GM18907 (cell line): ENCODE measurements at regions not wholly inside any gene's neighbourhood (a gene's known extent, or its start where the extent isn't known, plus 50 kb on each side); places are given as distances from the start of the nearest gene placed in this dataset.

Experiments
- ATAC-seq: cut with Tn5 transposase; IDR thresholded peaks from one replicate; pipeline ENCODE4 v1.9.1; 2021; ENCODE audit warnings: mild to moderate bottlenecking, moderate library complexity; ENCODE audit not compliant: unreplicated experiment

DNA sequence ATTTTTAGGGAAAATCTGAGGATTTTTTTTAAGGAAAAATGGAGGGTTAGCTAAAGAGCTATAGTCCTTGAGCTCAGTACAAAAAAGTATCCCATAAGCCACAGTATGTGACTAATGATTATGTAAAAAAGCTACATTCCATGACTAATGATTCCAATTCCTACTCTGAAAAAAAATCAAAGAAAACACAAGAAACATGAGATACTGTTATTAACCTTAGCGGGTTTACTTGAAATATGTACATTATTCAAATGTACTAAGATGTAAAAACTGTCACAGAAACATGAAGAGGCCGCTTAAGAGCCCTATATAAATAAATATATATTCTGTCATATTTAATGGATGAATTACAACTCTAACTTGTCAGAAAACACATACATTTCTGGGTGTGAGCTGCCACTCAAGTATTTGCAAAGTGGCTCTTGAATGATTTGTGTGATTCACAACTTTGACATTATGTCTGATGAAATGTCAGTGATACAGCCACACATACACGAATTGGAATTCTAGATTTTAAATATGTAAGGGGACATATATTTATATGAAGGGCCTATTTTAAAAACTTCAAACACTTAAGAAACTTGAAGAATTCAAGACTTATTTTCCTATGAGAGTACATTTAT is 518.7 kb upstream of the SUCLG2 start:
- ATAC-seq, result no peak

DNA sequence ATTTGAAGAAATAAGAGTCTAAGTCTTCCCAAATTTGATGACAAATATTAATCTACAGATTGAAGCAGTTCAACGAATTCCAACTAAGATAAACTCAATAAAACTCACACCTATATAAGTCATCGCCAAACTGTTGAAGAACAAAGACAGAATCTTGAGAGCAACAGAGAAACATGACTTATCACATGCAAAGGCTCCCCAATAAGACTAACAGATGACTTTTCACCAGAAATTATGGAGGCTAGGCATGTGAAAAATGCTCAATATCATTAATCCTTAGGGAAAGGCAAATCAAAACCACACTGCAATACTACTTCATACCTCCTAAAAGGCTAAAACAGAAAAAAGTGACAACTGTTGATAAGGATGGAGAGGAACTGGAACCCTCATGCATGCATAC is 517.6 kb upstream of the SUCLG2 start:
- no peak for ATAC-seq

DNA sequence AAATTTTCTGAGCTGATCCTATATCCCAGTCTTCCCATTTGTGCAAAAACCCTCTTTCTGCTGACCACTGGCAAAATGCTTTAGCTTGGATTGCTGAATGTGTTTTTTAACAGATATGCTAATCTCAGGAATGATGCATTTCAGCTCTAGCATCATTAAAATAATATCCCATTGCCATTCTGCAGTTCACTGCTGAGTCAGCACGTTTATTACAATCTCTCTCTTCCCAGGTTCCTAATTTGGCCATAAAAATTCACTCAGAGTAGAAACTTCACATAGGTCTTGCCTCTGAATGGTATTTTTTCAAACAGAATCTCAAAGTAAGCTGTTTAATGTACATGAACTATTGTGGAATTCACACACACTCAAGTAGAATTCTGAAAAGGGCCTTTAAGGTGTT is 509.6 kb upstream of the SUCLG2 start:
- ATAC-seq, result no peak

DNA sequence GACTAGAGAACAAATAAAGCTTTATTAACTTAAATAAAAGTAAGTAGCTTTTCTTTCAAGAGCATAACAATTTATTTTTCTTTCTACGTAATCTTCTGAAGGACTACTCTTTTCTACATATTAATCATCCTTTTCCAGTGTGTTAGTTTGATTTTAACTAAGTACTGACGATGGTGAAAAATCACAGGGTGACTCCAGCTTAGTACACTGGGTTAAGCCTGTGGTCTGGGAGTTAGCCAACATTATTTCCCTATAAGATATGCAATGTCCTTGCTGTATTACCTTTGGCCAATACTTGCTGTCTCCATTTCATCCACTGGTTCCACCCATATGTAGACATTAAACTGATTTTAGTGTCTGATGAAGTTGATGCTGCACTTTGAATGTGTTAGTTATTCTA is 508.6 kb upstream of the SUCLG2 start:
- ATAC-seq, result no peak

DNA sequence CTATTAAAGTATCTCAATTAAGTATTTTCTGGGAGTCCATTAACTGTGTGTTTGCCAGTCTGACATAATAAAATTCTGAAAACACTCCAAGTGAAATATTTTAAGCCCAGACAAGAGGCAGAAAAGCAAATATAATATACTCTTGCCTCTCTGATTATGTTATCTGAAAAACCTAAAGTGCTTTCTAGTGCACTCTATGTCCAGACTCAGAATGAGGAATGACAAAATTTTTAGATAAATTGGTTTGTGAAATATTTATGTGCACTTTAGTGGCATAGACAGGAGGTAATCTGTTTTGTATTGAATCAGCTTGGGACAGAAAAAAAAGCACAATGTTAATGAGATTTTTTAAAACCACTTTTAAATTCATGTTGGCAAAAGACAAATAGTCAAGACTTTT is 508.2 kb upstream of the SUCLG2 start:
- no peak for ATAC-seq

DNA sequence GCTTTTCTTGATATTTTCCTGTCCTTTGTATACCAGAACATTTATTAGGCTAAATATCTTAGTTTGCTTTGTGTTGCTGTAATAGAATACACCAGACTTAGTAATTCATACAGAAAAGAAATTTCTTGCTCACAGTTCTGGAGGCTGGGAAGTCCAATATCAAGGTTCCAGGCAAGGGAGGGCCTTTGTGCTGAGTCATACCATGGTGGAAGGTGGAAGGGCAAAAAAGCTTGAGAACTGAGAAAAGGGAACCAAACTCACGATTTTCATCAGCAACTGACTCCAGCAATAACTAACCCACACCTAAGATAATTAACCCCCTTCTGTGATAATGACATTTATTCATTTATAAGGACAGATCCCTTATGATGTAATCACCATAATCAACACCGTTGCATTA is 496.9 kb upstream of the SUCLG2 start:
- ATAC-seq, result no peak

GRCh38 chr3:68148447-68148846 is 494.0 kb upstream of the SUCLG2 start:
- ATAC-seq, result no peak

DNA sequence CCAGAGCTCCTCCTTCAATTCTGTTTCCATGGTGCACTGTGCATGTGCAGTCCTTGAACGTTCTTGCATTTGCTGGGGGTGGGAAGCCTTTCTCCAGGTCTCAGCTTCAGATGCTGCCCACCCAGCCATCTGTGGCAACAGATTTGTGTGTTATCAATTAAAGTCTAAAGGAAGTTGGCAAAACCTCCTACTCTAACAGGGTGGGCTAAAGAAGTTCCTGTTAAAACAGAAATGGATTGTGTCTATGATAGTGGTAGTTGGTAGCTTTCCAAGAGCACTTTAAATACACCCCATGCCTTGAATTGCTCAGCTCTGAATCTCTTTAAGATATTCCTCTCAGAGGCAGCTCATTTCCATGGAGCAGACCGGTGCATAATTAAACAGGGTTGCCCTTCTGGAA is 488.0 kb upstream of the SUCLG2 start:
- ATAC-seq, result no peak

GRCh38 chr3:68139897-68140296 is 485.5 kb upstream of the SUCLG2 start:
- no peak for ATAC-seq

DNA sequence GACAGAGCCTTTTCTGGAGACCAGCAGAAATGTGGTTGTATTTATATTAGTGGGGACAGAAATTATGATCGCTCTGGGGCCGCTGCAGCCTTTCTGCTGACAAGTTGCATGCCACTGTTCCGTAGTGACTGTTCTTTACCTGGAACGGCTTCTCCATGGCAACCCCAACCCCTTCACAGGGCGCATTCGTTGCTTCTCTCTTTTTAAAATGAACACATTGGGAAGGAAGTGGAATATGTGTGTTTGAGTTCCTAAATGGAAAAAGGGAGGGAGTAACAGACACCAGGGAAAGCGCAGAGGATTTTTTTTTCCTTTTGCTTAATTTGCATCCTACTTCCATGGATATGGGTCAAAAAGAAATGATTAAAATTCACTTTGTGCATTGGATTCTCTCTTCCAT is 482.0 kb upstream of the SUCLG2 start:
- ATAC-seq, result no peak

DNA sequence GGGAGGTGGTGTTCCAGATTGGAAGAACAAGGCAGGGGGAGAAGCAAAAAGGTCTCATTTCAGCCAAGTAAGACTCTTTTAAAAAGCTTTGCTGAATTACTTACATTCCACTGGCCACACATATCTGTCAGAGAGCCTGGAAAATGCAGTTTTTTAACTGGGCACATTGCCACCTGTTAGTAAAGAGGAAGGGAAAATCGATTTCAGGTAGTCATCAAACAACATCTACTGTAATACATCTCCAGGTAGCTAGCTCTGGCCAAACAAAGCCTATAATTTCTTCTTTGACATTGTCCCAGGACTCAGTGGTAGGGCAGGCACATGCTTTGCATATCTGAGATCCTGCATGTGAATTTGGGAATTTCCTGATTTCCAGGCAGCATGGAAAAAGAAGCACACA is 480.7 kb upstream of the SUCLG2 start:
- no peak for ATAC-seq

- ATAC-seq, result no peak
Observed at GRCh38 chr3:68129065-68129464, 474.7 kb upstream of the SUCLG2 start.

DNA sequence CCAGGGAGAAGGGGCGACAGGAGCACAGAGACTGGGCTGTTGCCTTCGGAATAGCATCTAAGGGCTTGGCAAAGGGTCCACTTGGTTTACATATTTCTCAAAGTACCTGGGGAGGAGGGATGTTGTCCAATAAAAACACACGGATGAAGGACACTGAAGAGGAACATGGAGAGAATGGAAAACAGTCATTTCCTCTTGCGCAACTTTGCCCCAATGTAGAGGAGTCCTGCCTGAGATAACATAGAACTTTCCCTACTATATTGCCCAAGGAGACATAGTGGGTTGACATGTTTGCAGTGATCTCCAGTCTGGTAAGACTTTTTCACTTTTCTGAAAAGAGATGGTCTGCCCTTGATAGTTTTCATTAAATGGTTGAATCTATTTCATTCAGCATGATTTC is 468.8 kb upstream of the SUCLG2 start:
- no peak for ATAC-seq

GRCh38 chr3:68121287-68121686 is 466.9 kb upstream of the SUCLG2 start:
- no peak for ATAC-seq

DNA sequence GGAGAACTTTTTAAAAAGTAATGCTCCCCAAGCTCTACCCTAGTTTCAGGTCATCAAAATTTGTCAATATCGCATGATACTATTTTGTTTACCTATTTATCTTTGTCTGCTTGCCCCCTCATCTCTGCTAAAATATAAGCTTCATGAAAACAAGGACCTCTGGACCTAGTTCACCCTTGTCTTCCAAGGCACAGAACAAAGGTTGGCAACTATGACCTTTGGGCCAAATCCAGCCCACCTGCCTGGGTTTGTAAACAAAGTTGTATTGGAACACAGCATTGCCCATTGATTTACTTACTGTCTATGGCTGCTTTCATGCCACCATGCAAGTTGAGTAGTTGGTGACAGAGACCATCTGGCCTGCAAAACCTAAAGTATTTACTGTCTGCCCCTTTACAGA is 462.2 kb upstream of the SUCLG2 start:
- no peak for ATAC-seq

DNA sequence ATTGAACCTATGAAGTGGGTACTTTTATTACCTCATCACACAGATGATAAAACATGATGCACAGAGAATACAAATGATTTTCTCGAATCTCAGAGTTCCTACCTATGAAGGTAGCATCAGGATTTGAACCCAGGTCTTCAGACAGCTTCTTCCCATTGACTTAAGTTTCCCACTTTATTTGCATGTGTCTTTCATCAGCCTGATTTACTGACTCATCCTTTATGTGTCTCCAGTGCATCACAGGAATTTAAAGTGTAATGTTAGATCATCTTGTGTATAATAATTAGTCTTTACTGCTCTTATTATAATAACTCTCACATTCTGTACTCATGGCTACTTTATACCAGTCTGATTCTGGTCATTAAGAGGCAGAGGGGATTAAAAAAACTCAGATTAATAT is 449.4 kb upstream of the SUCLG2 start:
- no peak for ATAC-seq

DNA sequence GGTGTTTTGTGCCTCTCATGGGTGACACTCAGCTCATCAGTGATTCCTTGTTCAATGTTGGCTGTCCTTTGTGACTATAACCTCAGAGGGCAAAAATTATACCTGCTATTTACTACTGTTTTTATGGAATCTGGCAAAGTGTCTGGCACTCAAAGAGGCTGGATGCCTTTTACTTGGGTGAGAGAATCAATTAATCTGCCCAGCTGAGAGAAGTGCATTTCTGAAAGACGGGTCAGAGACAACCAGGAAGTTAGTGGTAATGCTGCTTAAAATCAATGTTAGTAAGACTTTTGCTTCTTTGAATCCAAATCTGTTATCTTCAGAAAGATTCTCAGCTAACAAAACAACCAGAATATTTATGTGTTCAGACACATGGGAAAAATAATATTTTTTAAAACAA is 436.2 kb upstream of the SUCLG2 start:
- no peak for ATAC-seq

DNA sequence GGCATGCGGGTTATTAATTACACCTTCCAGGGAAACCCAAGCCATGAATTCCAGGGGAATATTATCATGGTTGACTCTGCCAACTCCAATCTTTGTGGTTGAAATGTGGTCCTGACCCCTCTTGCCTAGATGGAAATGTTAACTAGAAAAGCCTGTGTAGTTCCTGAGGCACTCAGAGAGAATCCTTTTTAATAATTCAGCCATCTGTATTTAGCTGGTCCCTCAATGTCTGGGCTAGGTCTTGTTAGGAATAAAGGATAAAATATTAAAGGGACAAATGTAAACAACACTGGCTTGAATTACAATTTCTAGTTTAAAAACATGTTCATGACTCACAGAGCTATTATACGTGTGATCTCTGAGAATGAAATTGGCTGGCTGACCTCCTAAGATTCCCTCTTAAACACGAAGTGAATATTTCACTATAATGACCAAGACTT is 435.2 kb upstream of the SUCLG2 start:
- ATAC-seq, result no peak

GRCh38 chr3:68088636-68089035 is 434.2 kb upstream of the SUCLG2 start:
- ATAC-seq, result no peak

DNA sequence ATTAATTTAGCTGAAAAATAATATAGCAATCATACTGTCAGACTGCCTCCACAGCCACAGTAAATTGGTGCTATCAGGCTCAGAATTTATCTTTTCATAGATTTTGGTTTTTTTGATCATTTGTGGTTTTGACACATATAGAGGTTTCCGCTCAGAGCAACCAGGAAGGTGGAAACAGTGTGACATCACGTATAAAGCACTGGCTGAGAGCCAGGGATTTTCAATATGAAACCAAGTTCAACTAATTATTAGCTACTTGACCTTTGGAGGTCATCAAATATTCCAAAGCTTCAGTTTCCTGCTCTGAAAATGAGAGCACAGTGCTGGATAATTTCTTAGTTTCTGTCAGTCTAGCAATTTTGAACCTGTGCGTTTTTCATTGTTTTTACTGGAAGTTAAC is 433.8 kb upstream of the SUCLG2 start:
- ATAC-seq, result no peak

DNA sequence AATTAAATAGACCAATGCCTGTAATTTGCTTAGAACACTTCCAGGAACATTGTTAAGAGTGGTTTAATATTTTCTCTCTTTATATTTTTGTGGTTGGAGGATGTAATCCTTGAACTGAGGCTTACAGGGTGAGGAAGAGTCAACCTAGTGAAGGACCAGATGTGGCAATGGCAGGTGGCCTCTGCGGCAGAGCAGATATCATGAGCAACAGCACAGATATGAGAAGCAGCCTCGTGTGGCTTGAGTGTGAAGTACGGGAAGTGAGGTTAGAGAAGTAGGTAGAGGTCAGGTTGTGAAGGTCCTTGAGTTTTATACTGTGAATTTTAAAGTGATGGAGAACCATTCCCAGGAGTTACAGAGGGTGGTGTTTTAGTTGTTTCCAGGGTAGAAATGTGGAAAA is 417.6 kb upstream of the SUCLG2 start:
- ATAC-seq, result no peak

GRCh38 chr3:68070186-68070585 is 415.8 kb upstream of the SUCLG2 start:
- no peak for ATAC-seq

- no peak for ATAC-seq
Observed at GRCh38 chr3:68067314-68067713, 412.9 kb upstream of the SUCLG2 start.

DNA sequence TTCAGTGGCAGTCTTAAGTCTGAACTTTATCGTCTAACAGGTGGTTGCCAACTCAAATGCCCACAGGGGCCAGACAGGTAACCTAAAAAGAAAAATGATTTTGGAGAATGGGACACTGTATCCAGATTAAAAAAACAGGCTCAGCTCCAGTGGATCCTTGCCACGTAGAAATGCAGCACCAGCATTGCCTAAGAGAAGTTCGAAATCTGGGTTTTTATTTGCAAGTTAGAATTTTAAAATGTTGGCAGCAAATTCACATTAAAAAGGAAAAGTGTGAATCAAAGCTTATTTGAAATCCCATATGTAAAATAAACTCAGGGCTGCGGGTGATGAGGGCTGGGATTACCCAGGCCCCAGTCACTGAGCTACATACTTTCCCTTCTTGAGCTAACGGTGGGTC is 408.5 kb upstream of the SUCLG2 start:
- ATAC-seq, result no peak
